PC-9 (cell line): ENCODE measurements at regions not wholly inside any gene's neighbourhood (a gene's known extent, or its start where the extent isn't known, plus 50 kb on each side); places are given as distances from the start of the nearest gene placed in this dataset.

Source experiments
- CTCF ChIP-seq: fragments of 200-600 bp; sonication (generic); conservative IDR thresholded peaks from 2 replicates; pipeline ENCODE4 v1.6.1; 2017; ENCODE audit warnings: mixed run types, antibody characterized with exemption, mild to moderate bottlenecking, moderate library complexity
- EZH2 ChIP-seq: fragments of 200-600 bp; sonication (generic); IDR thresholded peaks from 2 replicates; pipeline ENCODE4 v1.8.0; 2017; ENCODE audit warnings: antibody characterized with exemption, low read depth

- TF ChIP-seq EZH2: no peak
- no peak for TF ChIP-seq CTCF
Observed at GRCh38 chr3:28598165-28598564, 249.5 kb upstream of the AZI2 start.
